AML-193 (cell line): ENCODE measurements at regions not wholly inside any gene's neighbourhood (a gene's known extent, or its start where the extent isn't known, plus 50 kb on each side); places are given as distances from the start of the nearest gene placed in this dataset.
A peak's percentile ranks its signal among the peaks of the same experiment; 100 is the strongest.

ENCODE experiments used
- DNase-seq, 2 experiments: peaks; one replicate each; lab custom pipeline; 2025; lab: John Stamatoyannopoulos, UW

DNA sequence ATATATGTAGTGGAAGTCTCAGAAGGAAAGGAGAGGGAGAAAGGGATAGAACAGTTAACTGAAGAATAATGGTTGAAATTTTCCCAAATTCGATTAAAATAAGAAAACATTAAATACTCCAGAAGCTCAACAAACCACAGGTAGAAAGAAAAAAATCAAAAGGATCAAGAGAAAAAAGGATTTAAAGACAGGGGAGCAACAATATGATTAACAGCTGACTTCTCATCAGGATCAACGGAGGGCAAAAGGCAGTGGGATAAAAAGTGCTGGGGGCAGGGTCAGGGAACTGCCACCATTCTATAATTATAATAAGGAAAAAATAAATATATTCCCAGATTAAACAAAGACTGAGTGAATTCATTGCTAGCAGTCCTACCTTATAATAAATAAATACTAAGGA is 55.3 kb downstream of the CDKN2C start:
- DNase-seq: no peak

DNA sequence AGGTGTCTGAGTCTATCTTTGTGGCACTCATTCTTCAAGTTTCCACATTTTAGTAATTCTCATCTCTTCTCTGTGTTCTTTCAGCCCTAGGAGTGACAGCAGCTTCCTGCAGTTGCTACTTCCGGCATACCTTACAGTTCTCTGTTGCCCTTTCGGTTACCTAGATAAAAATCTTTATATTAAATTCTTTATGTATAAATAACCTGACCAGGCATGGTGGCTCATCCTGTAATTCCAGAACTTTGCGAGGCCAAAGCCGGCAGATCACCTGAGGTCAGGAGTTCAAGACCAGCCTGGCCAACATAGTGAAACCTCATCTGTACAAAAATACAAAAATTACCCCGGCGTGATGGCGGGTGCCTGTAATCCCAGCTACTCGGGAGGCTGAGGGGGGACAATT is 62.9 kb downstream of the CDKN2C start:
- no peak for DNase-seq

DNA sequence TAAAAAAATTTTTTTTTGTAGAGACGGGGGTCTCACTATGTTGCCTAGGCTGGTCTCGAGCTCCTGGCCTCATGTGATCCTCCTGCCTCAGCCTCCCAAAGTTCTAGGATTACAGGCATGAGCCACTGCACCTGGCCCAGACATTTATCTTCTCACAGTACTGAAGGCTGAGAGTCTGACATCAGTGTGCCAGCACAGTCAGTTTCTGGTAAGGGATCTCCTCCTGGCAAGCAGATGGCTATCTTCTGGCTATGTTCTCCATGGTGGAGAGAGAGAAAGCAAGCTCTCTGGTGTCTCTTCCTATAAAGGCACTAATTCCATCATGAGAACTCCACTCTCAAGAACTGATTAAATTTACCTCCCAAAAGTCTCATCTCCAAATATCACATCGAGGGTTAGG is 57.8 kb upstream of the C1orf185 start:
- DNase-seq: no peak

GRCh38 chr1:51044834-51045233 is 57.2 kb upstream of the C1orf185 start:
- DNase-seq: peak; percentile 13 to 20

DNA sequence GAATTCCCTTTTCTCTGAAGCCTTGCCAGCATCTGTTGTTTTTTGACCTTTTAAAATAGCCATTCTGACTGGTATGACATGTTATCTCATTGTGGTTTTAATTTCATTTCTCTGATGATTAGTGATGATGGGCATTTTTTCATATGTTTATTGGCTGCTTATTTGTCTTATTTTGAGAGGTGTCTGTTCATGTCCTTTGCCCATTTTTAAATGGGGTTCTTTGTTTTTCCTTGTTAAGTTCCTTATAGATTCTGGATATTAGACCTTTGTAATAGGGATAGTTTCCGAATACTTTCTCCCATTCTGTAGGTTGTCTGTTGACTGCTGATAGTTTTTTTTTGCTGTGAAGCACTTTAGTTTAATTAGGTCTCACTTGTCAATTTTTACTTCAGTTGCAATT is 54.0 kb upstream of the C1orf185 start:
- DNase-seq: no peak

DNA sequence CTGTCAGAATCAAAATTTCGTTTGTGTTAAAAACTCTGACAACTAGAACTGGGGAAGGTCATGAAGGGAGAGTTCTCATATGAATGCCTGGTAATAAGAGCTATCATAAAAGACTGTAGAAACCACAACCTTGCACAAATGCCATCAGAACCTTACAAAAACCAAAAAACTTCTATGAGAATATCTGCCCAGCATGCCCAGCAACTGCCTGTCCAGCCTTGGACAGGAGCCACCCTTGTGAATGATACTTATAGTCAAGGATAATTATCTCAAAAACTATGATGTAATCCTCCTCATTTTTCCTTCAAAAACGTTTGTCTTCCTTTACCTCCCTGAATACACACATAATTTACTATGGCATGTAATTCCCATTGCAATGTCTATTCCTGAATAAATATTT is 53.4 kb upstream of the C1orf185 start:
- DNase-seq: no peak
